Heart left ventricle (tissue), 13 donors: ENCODE measurements at regions not wholly inside any gene's neighbourhood (a gene's known extent, or its start where the extent isn't known, plus 50 kb on each side); places are given as distances from the start of the nearest gene placed in this dataset.

Source experiments
- CTCF ChIP-seq, 12 donors: fragments of 200-600 bp; sonication (generic) in 4 of 12; IDR thresholded peaks; one replicate each; pipeline versions ENCODE4 v1.5.0 to v1.8.0; 2018 to 2022; ENCODE audit warnings: antibody characterized with exemption in 12 of 12, mild to moderate bottlenecking in 5 of 12
- POLR2A ChIP-seq, 2 donors: fragments of 450-650 bp; IDR thresholded peaks; one replicate each; pipeline ENCODE4 v1.6.1; 2017; ENCODE audit warnings: antibody characterized with exemption in 2 of 2, mild to moderate bottlenecking in 2 of 2, moderate library complexity in 2 of 2
- donor health status: ischemic (EF 13 %, LVEDD 7.1; RV severe dilation, severe dysfunction).
- donor health status: DM: no; HTN: yes; CAD: no.
- donor health status: DM: no; HTN: no; CAD: no.
- donor health status: ischemic (EF 25% LVEDD 6.9; RV normal size, moderate dysfunction).
- donor health status: ischemic (EF 25% LVEDD 5.7; RV mildly dilated, moderate dysfunction).
- donor health status: ischemic (EF 35%, LVEDD 5.7; RV mildly dilated, moderate dysfunction).
- donor health status: nonischemic (EF 11% LVEDD 7.7; RV severe dilation, severe dysfunction).
- donor health status: DM: yes; HTN: yes; CAD: no.
- donor health status: PGD.
- donor health status: ischemic (EF 29% LVEDD 5.4; RV normal size, mild dysfunction).
- donor health status: nonischemic (EF 23%, LVEDD 6.1; RV moderate dilation, normal function).

GRCh38 chr1:38308780-38309179, 262.2 kb upstream of the POU3F1 start:
- no peak for TF ChIP-seq POLR2A (IDR thresholded peaks at IDR 0.05)
- no peak for TF ChIP-seq CTCF (IDR thresholded peaks at IDR 0.05)
